ENCODE measurements at regions not wholly inside any gene's neighbourhood (a gene's known extent, or its start where the extent isn't known, plus 50 kb on each side); places are given as distances from the start of the nearest gene placed in this dataset.

GRCh38 chr2:239554766-239555570, 154.1 kb upstream of the HDAC4 start:
- TF ChIP-seq CTCF (IDR thresholded peaks at IDR 0.05; ENCODE audit: partially characterized antibody, unreplicated experiment): no peak
- no peak for DNase-seq
- Mint-ChIP-seq H3K27ac (ENCODE audit: unreplicated experiment) (no peak overlapping the region), H3K27me3 (ENCODE audit: unreplicated experiment) (peaks cover 2% of the 10 kb centered on the region), H3K4me1 (ENCODE audit: low read depth, unreplicated experiment) (peaks cover 5% of the 10 kb centered on the region), H3K4me3 (ENCODE audit: unreplicated experiment) (no peak overlapping the region), H3K9me3 (ENCODE audit: unreplicated experiment) (no peaks in the 10 kb centered on the region), H3K36me3 (ENCODE audit: unreplicated experiment) (no peaks in the 10 kb centered on the region)

GRCh38 chr2:239553376-239554000, 152.7 kb upstream of the HDAC4 start:
- peaks cover 5% of the 10 kb centered on the region for H3K4me1 Mint-ChIP-seq (ENCODE audit: low read depth, unreplicated experiment)
- peak; percentile 6 for DNase-seq
- H3K9me3 Mint-ChIP-seq (ENCODE audit: unreplicated experiment): peaks cover 1% of the 10 kb centered on the region
- H3K36me3 Mint-ChIP-seq (ENCODE audit: unreplicated experiment): no peaks in the 10 kb centered on the region
- no peak overlapping the region for H3K27ac Mint-ChIP-seq (ENCODE audit: unreplicated experiment)
- no peak for TF ChIP-seq CTCF (IDR thresholded peaks at IDR 0.05; ENCODE audit: partially characterized antibody, unreplicated experiment)
- H3K27me3 Mint-ChIP-seq (ENCODE audit: unreplicated experiment): peaks cover 2% of the 10 kb centered on the region
- H3K4me3 Mint-ChIP-seq (ENCODE audit: unreplicated experiment): no peak overlapping the region

GRCh38 chr2:239552213-239552926, 151.6 kb upstream of the HDAC4 start:
- H3K9me3 Mint-ChIP-seq (ENCODE audit: unreplicated experiment): peaks cover 1% of the 10 kb centered on the region
- peaks cover 2% of the 10 kb centered on the region for H3K27me3 Mint-ChIP-seq (ENCODE audit: unreplicated experiment)
- peaks cover 7% of the 10 kb centered on the region for H3K4me1 Mint-ChIP-seq (ENCODE audit: low read depth, unreplicated experiment)
- no peak overlapping the region for H3K4me3 Mint-ChIP-seq (ENCODE audit: unreplicated experiment)
- TF ChIP-seq CTCF (IDR thresholded peaks at IDR 0.05; ENCODE audit: partially characterized antibody, unreplicated experiment): no peak
- H3K27ac Mint-ChIP-seq (ENCODE audit: unreplicated experiment): no peak overlapping the region
- peaks cover 3% of the 10 kb centered on the region for H3K36me3 Mint-ChIP-seq (ENCODE audit: unreplicated experiment)
- DNase-seq: no peak

- H3K4me1 Mint-ChIP-seq (ENCODE audit: low read depth, unreplicated experiment): peaks cover 7% of the 10 kb centered on the region
- peaks cover 4% of the 10 kb centered on the region for H3K27me3 Mint-ChIP-seq (ENCODE audit: unreplicated experiment)
- no peak overlapping the region for H3K27ac Mint-ChIP-seq (ENCODE audit: unreplicated experiment)
- peaks cover 1% of the 10 kb centered on the region for H3K9me3 Mint-ChIP-seq (ENCODE audit: unreplicated experiment)
- TF ChIP-seq CTCF (IDR thresholded peaks at IDR 0.05; ENCODE audit: partially characterized antibody, unreplicated experiment): no peak
- no peak for DNase-seq
- H3K36me3 Mint-ChIP-seq (ENCODE audit: unreplicated experiment): peaks cover 3% of the 10 kb centered on the region
- no peak overlapping the region for H3K4me3 Mint-ChIP-seq (ENCODE audit: unreplicated experiment)
These were observed 150.4 kb upstream of the HDAC4 start for GRCh38 chr2:239551206-239551605.
